Neural progenitor cell (in vitro differentiated cells): ENCODE measurements at regions not wholly inside any gene's neighbourhood (a gene's known extent, or its start where the extent isn't known, plus 50 kb on each side); places are given as distances from the start of the nearest gene placed in this dataset.

Experiments used
- DNase-seq: peaks from one replicate; pipeline ENCODE4 v3.0.0-alpha.2; 2016; ENCODE audit warnings: low spot score
- H2AFZ ChIP-seq: fragments of 200-600 bp; sonication (generic); replicated peaks from 2 replicates; pipeline ENCODE4 v1.6.1; 2016; ENCODE audit warnings: antibody characterized with exemption
- H3F3A ChIP-seq: fragments of 200-600 bp; sonication (generic); 2 replicates; pipeline ENCODE4 v1.6.1; 2016; ENCODE audit warnings: antibody characterized with exemption, low read depth
- H3K27ac ChIP-seq: fragments of 200-600 bp; sonication (generic); 2 replicates; pipeline ENCODE4 v1.5.1; 2016; ENCODE audit warnings: mild to moderate bottlenecking
- H3K27me3 ChIP-seq: fragments of 200-600 bp; sonication (generic); 2 replicates; pipeline ENCODE4 v1.6.1; 2016; ENCODE audit warnings: mild to moderate bottlenecking, moderate library complexity
- H3K36me3 ChIP-seq: fragments of 200-600 bp; sonication (generic); 2 replicates; pipeline ENCODE4 v1.5.1; 2016
- H3K4me1 ChIP-seq: fragments of 200-600 bp; sonication (generic); 2 replicates; pipeline ENCODE4 v1.6.1; 2016; ENCODE audit warnings: mixed run types
- H3K4me2 ChIP-seq: fragments of 200-600 bp; sonication (generic); 2 replicates; pipeline ENCODE4 v1.6.1; 2016
- H3K4me3 ChIP-seq: fragments of 200-600 bp; sonication (generic); 2 replicates; pipeline ENCODE4 v1.5.1; 2016
- H3K79me2 ChIP-seq: fragments of 200-600 bp; sonication (generic); 2 replicates; pipeline ENCODE4 v1.6.1; 2016; ENCODE audit warnings: low read depth
- H3K9ac ChIP-seq: fragments of 200-600 bp; sonication (generic); 2 replicates; pipeline ENCODE4 v1.6.1; 2016
- H3K9me3 ChIP-seq: fragments of 200-600 bp; sonication (generic); 2 replicates; pipeline ENCODE4 v1.5.1; 2016; ENCODE audit warnings: low read depth
- H4K20me1 ChIP-seq: fragments of 200-600 bp; sonication (generic); 2 replicates; pipeline ENCODE4 v1.6.1; 2016; ENCODE audit warnings: low read depth
- H3K27ac Mint-ChIP-seq: 3 replicates; pipeline ENCODE4 v1.8.0; 2021; ENCODE audit warnings: mixed read lengths
- H3K27me3 Mint-ChIP-seq: 2 replicates; pipeline ENCODE4 v1.8.0; 2022; ENCODE audit warnings: low read depth, mild to moderate bottlenecking, inconsistent platforms, moderate library complexity, mixed read lengths; ENCODE audit not compliant: insufficient read depth
- H3K36me3 Mint-ChIP-seq: 3 replicates; pipeline ENCODE4 v1.8.0; 2021; ENCODE audit warnings: mixed read lengths
- H3K4me1 Mint-ChIP-seq: 3 replicates; pipeline ENCODE4 v1.8.0; 2021; ENCODE audit warnings: mixed read lengths
- H3K4me3 Mint-ChIP-seq: 3 replicates; pipeline ENCODE4 v1.8.0; 2021; ENCODE audit warnings: mild to moderate bottlenecking, moderate library complexity, mixed read lengths
- H3K9me3 Mint-ChIP-seq: 3 replicates; pipeline ENCODE4 v1.8.0; 2020; ENCODE audit warnings: mixed read lengths
- CTCF ChIP-seq: fragments of 200-600 bp; sonication (generic); IDR thresholded peaks from 2 replicates; pipeline ENCODE4 v1.5.1; 2017; ENCODE audit warnings: antibody characterized with exemption, mild to moderate bottlenecking
- EZH2 ChIP-seq: fragments of 200-600 bp; sonication (generic); IDR thresholded peaks from 2 replicates; pipeline ENCODE4 v1.6.1; 2017; ENCODE audit warnings: antibody characterized with exemption, mild to moderate bottlenecking, moderate library complexity
- EZH2phosphoT487 ChIP-seq: fragments of 200-600 bp; sonication (generic); IDR thresholded peaks from 2 replicates; pipeline ENCODE4 v1.6.1; 2017; ENCODE audit warnings: antibody characterized with exemption

- peaks cover 5% of the 10 kb centered on the region for H3K36me3 ChIP-seq
- no peak overlapping the region for H3K4me3 Mint-ChIP-seq
Observed at GRCh38 chr7:155939350-155939749, 127.1 kb upstream of the SHH start.

GRCh38 chr7:155938129-155938528, 125.9 kb upstream of the SHH start:
- DNase-seq = no peak
- Histone ChIP-seq H2AFZ (no peak overlapping the region), H3F3A (no peaks in the 10 kb centered on the region), H3K9ac (no peak overlapping the region), H3K79me2 (no peaks in the 10 kb centered on the region), H4K20me1 (no peaks in the 10 kb centered on the region), H3K4me2 (no peak overlapping the region), H3K27me3 (no peaks in the 10 kb centered on the region), H3K27ac (no peak overlapping the region), H3K4me1 (peaks cover 5% of the 10 kb centered on the region), H3K4me3 (no peak overlapping the region), H3K36me3 (peaks cover 5% of the 10 kb centered on the region), H3K9me3 (peaks cover 4% of the 10 kb centered on the region)
- Mint-ChIP-seq H3K27ac (no peak overlapping the region), H3K4me1 (no peaks in the 10 kb centered on the region), H3K36me3 (no peaks in the 10 kb centered on the region), H3K9me3 (peaks cover 7% of the 10 kb centered on the region), H3K27me3 (peaks cover 4% of the 10 kb centered on the region), H3K4me3 (no peak overlapping the region)
- TF ChIP-seq EZH2phosphoT487 (no peak), CTCF (no peak), EZH2 (no peak)

More at GRCh38 chr7:155939350-155939749, 127.1 kb upstream of the SHH start:
- Histone ChIP-seq H3K9ac (no peak overlapping the region), H3K27me3 (no peaks in the 10 kb centered on the region), H3K9me3 (peaks cover 4% of the 10 kb centered on the region), H2AFZ (no peak overlapping the region), H3F3A (peaks cover 4% of the 10 kb centered on the region), H3K4me2 (no peak overlapping the region), H3K4me3 (no peak overlapping the region), H3K27ac (no peak overlapping the region), H3K4me1 (peaks cover 9% of the 10 kb centered on the region), H3K79me2 (no peaks in the 10 kb centered on the region), H4K20me1 (no peaks in the 10 kb centered on the region)
- no peak overlapping the region for H3K27ac Mint-ChIP-seq
- no peaks in the 10 kb centered on the region for H3K36me3 Mint-ChIP-seq
- no peak for DNase-seq
- TF ChIP-seq CTCF = no peak
- no peak for TF ChIP-seq EZH2
- no peak for TF ChIP-seq EZH2phosphoT487
- peaks cover 4% of the 10 kb centered on the region for H3K27me3 Mint-ChIP-seq
- H3K4me1 Mint-ChIP-seq = no peaks in the 10 kb centered on the region
- peaks cover 9% of the 10 kb centered on the region for H3K9me3 Mint-ChIP-seq

- Mint-ChIP-seq H3K27ac (no peak overlapping the region), H3K4me1 (no peaks in the 10 kb centered on the region), H3K4me3 (no peak overlapping the region), H3K9me3 (peaks cover 7% of the 10 kb centered on the region), H3K27me3 (peaks cover 6% of the 10 kb centered on the region), H3K36me3 (no peaks in the 10 kb centered on the region)
- no peak for DNase-seq
- no peak overlapping the region for H3K4me3 ChIP-seq
- no peaks in the 10 kb centered on the region for H4K20me1 ChIP-seq
- no peak overlapping the region for H2AFZ ChIP-seq
- H3K27ac ChIP-seq = no peak overlapping the region
- TF ChIP-seq EZH2 = no peak
- no peak for TF ChIP-seq EZH2phosphoT487
- no peak for TF ChIP-seq CTCF
- no peak overlapping the region for H3K9ac ChIP-seq
- peaks cover 4% of the 10 kb centered on the region for H3K9me3 ChIP-seq
- H3K4me1 ChIP-seq = no peaks in the 10 kb centered on the region
- H3K36me3 ChIP-seq = peaks cover 5% of the 10 kb centered on the region
- H3K27me3 ChIP-seq = no peaks in the 10 kb centered on the region
- no peaks in the 10 kb centered on the region for H3F3A ChIP-seq
- H3K79me2 ChIP-seq = no peaks in the 10 kb centered on the region
- no peak overlapping the region for H3K4me2 ChIP-seq
Observed at GRCh38 chr7:155935726-155936125, 123.5 kb upstream of the SHH start.
